Stimulated activated CD8-positive, alpha-beta memory T cell treated with anti-CD3 and anti-CD28 coated beads, Interleukin-4, amount 100 ng/mL, for 48 hours (primary cell): ENCODE measurements at regions not wholly inside any gene's neighbourhood (a gene's known extent, or its start where the extent isn't known, plus 50 kb on each side); places are given as distances from the start of the nearest gene placed in this dataset.
"Not testable (repeated sequence)": the region's sequence is repeated elsewhere in the genome, so short reads cannot be mapped to it uniquely, and the experiment has no call there.

ENCODE experiments used
- DNase-seq: peaks from one replicate; pipeline ENCODE4 v3.0.0-alpha.2; 2020

DNA sequence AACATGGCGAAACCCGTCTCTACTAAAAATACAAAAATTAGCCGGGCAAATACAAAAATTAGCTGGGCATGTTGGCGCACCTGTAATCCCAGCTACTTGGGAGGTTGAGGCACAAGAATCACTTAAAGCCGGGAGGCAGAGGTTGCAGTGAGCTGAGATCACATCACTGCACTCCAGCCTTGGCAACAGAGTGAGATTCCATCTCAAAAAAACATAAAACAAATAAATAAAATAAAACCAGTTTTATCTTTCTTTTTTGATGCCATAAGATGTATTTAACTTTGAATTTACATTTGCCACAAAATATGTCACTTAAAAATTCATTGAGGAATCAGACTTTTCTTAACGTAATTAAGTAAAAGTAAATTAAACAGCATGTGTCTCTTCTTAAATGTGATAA is 113.3 kb upstream of the ERRFI1 start:
- DNase-seq = no peak

DNA sequence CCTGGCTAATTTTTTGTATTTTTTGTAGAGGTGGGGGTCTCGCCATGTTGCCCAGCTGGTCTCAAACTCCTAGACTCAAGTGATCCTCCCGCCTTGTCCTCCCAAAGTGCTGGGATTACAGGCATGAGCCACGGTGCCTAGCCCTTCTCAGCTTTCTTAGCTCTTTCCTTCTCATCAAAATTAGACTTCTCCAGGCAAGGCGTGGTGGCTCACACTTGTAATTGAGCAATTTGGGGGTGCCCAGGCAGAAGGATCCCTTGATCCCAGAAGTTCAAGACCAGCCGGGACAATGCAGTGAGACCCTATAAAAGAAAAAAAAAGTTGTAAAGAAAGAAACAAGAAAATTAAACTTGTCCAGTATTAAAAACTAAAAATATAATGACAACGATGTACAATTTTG is 112.6 kb upstream of the ERRFI1 start:
- DNase-seq = no peak

DNA sequence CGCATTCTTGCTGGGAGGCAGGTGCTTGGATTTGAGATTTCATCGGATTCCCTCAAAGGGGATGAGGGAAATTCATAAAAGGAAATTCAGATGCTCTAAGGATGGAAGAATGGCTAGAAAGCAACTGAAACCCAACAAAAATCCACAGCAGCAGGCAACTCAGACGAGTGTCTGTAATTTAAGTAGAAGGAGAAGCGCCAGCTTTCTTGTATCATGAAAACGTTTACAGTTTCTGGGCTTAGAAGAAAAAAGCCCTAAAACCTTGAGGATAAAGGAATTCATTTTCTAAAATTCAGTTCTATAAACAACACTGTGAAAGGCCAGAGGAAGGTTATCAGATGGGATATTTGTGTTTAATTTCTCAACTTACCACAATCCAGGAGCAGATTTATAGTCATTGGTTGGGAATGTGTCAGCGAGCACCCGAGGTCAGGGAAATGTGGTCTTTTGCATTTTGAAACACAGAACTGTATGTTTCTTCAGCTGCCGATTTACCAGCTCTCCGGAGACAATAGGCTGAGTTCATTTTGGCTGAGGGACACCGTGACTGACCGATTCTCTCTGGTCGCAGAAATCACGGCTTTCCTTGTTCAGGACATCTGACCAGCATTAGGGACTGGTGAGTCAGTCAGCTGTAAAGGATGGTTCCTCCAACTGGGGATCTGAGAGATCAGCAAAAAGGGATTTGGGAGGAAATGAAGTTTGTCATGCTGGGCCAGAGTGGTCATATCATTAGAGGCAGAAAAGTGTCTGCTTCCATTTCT is 111.6 kb upstream of the ERRFI1 start:
- no peak for DNase-seq

DNA sequence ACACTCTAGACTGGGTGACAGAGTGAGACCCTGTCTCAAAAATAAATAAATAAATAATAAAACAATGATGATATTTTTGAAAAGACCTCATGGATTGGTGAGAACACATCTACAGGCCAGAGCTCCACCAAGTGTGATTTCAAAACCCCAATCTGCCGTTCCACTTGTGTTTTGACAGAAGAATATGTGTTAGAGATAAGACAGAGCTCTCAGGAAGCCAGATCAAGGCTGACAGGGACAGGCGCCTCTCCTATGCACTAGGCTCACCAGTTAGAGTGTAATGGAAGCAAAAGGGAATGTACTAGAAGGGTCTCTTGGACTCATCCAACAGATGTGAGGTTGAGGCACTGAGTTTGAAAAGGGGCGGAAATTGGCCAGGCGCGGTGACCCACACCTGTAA is 110.7 kb upstream of the ERRFI1 start:
- DNase-seq = no peak

DNA sequence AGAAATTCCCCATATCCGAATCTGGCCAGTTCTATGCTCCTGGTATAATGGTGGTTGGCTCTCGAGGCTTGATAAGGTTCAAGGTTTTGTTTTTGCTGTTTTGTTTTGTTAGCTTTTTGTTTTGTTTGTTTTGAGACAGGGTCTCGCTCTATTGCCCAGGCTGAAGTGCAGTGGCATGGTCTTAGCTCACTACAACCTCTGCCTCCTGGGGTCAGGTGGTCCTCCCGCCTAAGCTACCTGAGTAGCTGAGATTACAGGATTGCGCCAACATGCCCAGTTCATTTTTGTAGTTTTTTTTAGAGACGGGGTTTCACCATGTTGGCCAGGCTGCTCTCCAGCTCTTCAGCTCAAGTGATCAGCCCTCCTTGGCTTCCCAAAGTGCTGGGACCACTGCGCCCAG is 109.1 kb upstream of the ERRFI1 start:
- DNase-seq = no peak

DNA sequence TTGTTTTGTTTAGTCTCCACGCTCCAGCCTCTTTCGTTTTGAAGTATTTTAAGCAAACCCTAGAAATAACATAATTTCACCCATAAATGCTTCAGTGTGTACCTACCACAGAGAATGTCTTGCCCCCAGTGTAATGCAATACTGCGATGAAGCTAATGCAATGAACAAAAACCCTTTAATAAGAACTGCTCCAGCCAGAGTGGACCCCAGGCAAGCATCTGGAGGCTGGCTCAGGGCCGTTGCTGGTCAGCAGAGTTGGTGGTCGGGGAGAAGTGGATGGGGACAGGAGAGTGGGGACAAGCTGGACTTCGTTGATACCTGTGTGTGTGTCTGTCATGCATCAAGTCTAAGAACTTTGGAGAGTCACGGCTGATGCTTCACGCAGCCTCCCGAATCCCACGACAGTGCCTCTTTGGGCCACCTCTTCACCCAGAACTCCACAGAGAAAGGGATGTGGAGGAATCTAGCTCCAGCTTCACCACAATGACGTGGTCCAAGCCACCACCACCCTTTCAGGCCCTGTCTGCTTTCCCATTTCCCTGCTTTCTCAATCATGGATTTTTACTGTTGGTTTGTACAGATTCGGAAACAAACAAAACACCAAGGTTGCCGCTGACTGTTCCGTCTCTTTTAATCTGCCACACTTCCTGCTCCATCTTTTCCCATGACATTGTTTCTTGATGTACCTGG is 108.6 kb upstream of the ERRFI1 start:
- no peak for DNase-seq

DNA sequence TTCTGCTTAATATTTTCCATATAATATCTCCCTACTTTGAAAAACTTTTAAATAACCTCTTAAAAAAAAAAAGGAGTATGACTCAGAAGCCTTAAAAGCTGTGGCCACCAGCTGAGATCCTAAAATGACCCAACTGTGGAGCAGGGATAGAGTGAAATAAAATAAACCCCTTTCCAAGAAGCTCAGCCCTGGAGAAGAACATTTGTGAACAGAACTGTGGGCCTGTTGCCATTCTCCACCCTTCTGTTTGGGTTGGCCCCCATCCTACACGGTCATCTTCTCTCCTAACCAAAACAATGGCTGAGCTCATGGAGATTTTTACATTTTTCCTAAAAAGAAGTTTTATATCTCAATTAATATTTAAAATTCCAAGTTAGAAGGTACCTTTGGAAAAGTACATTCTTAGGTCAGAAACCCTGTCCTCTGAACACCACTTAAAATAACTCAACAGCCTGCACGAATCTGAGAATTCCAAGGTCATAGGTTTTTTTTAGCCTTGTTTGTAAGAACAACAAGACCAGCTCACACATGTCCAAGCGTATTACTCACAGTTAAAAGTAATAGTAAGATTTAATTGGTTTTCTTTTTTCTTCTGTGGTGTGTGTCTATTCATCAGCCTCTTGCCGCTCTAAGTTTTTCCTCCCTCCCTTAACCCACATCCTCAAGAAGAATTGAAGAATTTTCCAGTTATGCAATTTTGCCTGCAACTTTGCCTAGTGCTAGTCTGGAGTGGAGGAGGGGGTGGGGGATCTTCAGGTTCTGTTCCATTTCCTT is 107.7 kb upstream of the ERRFI1 start:
- DNase-seq = no peak

DNA sequence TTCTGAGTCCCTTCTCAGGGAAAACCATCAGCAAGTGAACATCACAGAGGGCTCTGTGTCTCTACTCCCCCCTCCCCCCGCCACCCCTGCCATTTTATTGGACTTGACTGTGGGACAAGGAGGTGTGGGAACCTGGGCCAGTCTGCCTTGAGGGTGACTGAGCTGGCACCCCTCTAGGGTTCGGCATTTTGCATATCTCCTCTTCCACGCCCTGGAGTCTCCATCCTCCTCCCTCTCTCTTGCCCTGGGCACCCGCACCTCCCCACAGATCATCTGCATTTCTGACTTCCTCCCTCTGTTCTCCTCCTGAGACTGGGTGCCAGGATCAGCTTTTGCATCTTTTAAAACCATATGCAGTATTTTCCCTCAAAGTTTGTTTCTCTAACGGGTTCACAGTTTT is 107.1 kb upstream of the ERRFI1 start:
- DNase-seq = no peak

DNA sequence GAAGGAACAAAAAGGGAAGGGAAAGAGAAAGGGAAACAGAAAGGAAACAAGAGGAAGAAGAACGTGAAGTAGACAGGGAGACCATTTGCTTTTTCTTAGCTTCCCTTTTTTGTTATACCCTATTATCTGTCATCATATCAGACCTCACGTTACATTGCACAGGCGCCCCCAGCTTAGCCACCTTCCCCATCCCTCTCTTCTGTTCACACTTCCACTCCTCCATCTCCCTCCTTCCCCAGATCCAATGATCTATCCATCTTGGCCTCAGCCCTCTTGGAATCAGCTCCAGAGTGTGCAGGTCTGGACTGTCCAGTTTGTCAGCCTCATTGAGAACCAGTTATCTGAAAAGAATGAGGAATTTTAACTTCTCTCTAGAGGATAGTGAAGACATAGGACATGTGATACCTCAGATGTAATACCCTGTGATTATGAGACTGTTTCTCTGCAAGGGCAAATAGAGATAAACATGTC is 101.1 kb upstream of the ERRFI1 start:
- no peak for DNase-seq

DNA sequence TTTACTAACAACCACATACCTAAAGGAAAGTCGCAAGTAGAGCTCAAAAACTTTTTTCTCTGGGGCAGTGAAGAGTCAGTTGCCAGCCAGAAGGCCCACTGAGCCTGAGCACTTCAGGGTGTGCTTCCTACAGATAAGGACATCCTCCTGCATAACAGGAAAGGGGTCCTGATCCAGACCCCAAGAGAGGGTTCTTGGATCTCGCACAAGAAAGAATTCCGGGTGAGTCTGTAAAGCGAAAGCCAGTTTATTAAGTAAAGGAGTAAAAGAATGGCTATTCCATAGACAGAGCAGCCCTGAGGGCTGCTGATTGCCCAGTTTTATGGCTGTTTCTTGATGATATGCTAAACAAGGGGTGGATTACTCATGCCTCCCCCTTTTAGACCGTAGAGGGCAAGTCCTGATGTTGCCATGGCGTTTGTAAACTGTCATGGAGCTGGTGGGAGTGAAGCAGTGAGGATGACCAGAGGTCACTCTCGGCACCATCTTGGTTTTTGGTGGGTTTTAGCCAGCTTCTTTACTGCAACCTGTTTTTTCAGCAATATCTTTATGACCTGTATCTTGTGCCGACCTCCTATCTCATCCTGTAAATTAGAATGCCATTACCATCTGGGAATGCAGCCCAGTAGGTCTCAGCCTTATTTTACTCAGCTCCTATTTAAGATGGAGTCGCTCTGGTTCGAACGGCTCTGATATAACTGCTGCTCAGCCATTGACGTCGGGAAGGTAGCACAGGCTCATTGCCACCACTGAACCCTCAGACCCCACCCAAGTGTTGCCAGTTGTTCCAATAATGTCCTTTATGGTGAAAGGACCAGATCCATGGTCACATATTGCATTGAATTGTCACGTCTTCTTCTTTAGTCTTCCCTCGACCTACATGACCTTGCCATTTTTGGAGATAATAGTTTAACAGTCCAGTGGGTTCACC is 96.6 kb upstream of the ERRFI1 start:
- no peak for DNase-seq

DNA sequence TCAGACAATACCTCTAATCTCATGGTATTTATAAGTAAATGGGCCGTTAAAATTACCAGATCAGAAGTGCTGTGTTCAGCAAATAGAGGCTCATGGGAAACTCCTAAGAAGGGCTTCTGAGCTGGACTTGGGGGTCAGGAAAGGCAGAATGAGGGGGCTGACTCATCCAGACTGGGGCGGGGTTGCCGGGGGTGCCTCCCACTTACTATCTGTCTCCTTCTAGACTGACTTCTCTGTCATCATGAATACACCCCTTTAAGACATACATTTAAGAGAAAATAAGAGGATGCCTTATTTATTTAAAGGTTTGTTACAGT is 96.0 kb upstream of the ERRFI1 start:
- DNase-seq = no peak

DNA sequence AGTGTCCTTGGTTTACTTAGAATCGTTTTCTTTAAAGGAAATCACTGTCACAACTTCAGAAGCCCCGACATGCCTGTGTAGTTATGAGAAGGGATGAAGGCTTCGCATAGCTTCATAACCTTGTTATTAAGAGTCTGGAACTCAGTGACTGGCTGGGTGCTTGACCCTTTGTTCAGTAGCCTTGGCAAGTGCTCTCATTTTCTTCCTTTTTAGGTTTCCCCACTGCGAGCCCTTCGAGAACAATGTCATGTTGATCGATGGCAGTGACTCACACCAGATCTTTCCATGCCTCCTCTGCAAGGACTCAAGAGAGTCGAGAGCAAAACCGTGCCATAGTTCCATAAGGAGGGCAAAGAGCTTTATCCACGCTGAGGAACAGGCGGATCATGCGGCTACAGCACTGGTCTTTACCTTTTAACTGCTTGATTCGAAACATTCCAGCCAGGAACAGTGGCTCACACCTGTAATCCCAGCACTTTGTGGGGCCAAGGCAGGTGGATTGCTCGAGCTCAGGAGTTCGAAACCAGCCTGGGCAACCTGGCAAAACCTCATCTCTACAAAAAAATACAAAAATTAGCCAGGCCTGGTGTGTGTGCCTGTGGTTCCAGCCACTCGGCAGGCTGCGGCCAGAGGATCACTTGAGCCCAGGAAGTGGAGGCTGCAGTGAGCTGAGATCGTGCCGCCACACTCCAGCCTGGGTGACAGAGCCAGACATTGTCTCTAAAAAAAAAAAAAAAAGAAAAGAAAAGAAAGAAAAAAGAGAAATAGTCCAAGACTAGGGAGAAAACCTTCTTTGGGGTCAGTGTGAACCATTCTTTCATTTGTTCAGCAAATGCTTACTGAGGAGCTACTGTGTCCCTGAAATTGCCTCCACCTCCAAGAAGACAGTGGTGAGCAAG is 95.4 kb upstream of the ERRFI1 start:
- no peak for DNase-seq

DNA sequence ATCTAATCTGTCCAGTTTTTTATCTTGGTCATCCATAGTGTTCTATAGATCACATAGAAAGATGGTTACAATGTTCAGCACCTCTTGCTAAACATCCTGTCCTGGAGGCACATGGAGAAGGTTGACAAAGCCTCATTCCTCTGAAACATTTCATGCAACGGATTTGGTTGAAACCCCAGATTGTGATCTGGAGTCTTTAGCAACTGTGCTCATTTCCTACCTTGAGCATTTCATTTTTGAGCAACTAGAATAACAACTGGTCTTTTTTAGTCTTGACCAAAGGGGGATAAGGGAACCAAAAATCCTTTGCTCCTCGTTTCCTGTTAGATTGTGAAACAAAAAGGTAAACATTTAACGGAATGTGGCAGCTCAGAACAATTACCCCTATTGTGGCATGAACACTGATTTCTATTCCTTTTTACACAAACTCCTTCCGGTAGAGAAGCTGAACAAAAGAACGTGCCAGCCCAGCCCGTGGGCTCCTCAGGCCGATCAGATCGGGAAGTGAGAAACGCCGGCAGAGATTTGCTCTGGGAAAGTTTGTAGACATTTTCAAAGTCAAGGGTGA is 94.7 kb upstream of the ERRFI1 start:
- DNase-seq = no peak

DNA sequence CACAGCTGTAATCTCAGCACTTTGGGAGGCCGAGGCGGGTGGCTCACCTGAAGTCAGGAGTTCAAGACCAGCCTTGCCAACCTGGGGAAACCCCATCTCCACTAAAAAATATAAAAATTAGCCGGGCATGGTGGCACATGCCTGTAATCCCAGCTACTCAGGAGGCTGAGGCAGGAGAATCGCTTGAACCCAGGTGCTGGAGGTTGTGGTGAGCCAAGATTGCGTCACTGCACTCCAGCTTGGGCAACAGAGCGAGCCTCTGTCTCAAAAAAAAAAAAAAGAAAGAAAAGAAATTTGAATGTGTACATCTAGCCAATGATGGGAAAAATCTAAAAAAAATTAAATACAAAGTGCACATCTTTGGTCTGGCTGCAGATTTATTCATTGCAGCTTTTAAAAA is 92.6 kb upstream of the ERRFI1 start:
- DNase-seq = not testable (repeated sequence)

DNA sequence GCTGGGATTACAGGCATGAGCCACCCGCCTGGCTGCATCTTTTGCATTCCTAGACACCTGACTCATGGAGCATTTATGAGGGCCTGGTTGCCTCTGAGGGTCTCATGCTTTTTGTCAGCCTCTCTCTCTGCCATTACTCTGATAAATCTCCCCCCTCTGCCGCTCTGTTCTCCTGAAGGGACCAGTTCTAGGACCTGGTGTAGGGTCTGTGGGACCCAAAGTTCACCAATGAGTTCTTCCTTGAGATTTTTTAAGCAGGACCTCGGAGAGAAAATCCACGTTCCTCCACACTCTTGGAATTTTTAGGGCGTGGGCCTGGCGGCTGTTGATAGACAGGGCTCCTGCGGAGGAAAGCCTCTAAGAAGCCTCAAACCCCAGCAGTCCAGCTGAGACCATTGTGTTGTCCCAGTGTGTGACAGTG is 91.9 kb upstream of the ERRFI1 start:
- DNase-seq = no peak

DNA sequence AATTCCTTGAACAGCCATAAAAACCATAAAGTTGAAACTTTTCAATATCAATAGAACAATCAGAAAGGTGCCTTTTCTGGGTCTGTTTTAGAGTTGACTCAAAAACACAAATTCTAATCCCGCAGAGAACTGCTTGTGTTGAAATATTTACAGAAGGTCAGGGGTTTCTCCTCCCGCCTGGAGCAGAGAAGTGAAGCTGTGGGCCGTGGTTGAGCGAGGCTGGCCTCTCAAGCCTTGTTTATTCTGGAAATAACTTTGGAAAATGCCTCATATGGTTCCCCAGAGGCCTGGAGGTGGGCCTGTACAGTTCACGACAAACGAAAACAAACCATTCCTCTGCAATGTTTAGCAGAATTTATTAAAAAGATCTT is 90.8 kb upstream of the ERRFI1 start:
- no peak for DNase-seq

DNA sequence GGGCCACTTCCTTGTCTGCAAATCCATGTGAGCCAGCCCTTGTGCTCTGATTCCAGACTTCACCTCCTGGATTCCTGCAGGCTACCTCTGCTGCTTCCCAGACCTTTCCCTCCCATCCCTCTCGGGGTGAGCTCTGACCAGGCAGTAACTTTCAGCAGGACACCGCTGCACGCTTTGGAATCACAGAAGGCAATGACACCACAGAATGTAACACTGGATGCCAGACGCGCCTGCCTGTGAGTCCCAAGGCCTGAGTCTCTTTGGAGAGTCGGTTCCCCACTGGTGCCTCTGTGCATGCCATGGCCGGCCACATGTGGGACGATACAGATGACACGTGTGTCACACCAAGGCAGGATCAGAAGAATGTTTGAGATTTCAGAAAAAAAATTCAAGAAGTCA is 89.7 kb upstream of the ERRFI1 start:
- DNase-seq = no peak

DNA sequence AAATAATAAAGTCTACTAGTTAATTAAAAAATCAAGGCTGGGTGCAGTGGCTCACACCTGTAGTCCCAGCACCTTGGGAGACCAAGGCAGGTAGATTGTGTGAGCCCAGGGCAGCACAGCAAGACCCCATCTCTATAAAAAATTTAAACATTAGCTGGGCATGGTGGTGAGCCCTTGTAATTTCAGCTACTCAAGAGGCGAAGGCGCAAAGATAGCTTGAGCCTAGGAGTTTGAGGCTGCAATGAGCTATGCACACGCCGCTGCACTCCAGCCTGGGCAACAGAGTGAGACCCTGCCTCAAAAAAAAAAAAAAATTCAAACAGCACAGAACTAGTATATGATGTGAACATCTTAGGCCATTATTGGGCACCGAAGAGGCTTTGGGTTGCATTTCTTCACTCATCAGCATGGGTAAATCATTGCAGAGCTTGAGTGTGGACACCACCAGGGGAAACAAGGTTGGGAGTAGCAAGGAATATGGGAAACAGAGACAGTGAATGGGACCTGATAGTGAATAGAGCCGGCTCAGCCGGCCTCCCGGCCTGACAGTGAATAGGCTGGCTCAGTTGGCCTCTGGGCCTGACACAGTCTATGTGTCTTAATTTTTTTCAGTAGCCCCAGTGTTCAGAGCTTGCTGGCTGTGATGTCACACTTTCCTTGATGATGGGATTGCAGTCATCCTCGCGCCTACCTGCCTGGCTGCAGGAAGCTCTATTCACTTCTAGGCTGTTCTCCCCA is 89.1 kb upstream of the ERRFI1 start:
- no peak for DNase-seq

DNA sequence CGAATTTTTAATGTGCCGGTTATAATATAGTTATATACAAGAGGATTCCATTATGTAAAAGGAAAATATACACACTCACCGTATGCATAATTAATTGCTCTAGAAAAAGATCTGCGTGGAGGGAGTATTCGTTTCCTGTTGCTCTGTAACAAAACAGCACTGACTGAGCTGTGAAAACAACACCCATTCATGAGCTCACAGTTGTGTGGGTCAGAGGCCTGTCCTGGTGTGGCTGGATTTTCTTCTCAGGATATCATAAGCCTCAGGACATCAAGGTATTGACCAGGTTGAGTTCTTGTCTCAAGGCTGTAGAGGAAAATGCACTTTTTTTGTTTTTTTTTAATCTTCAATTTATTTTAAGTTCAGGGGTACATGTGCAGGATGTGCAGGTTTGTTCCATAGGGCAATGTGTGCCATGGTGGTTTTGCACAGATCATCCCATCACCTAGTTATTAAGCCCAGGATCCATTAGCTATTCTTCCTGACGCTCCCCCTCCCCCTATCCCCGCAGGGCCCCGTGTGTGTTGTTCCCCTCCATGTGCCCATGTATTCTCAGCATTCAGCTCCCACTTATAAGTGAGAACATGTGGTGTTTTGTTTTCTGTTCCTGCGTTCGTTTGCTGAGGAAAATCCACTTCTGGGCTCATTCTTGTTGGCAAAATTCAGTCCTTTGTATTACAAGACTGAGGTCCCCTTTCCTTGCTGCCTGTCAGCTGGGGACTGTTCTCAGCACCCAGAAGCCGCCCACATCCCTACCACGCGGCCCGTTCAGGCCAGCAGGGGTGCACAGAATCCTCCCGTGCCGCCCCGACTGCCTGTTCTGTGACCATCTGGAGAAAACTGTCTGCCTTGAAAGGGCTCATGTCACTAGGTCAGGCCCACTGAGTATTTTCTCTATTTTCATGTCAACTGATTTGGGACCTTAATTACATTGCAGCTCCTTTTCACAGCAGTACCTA is 87.4 kb upstream of the ERRFI1 start:
- no peak for DNase-seq
